IMR-90 (cell line): ENCODE measurements at regions not wholly inside any gene's neighbourhood (a gene's known extent, or its start where the extent isn't known, plus 50 kb on each side); places are given as distances from the start of the nearest gene placed in this dataset.

Experiments
- ATAC-seq: fragments of 200-7000 bp; cut with Tn5 transposase; 2 replicates; pipeline ENCODE4 v1.9.1; 2020; ENCODE audit warnings: low read depth, mild to moderate bottlenecking, moderate library complexity
- BruUV-seq: library from RNA; stranded (reverse); fragments of 400-500 nt; replicated peaks from 2 replicates; lab custom pipeline; 2021; lab: Mats Ljungman, UMichigan
- CTCF ChIA-PET: fragments of 300-600 bp; formaldehyde crosslinking; extraction: SDS; loops from one replicate; lab custom pipeline; 2021; ENCODE audit warnings: antibody characterized with exemption; lab: Yijun Ruan, JAX
- POLR2A ChIA-PET: fragments of 300-600 bp; sonication (Branson Sonifier 250); formaldehyde crosslinking; loops from one replicate; lab custom pipeline; 2022; ENCODE audit warnings: antibody characterized with exemption; ENCODE audit not compliant: unreplicated experiment; lab: Charles Lee
- DNase-seq: peaks from one replicate; pipeline ENCODE4 v3.0.0; 2013
- H2AFZ ChIP-seq: replicated peaks from 2 replicates; pipeline ENCODE3; 2013; ENCODE audit warnings: low read length, mild to moderate bottlenecking; ENCODE audit not compliant: poor library complexity
- H2AK5ac ChIP-seq: 2 replicates; pipeline ENCODE4 v1.6.1; 2013; ENCODE audit warnings: low read depth, low read length, inconsistent platforms
- H2AK9ac ChIP-seq: replicated peaks from 2 replicates; pipeline ENCODE3; 2013; ENCODE audit warnings: mild to moderate bottlenecking, low read depth, low read length, moderate library complexity; ENCODE audit not compliant: poor library complexity
- H2BK120ac ChIP-seq: 2 replicates; pipeline ENCODE4 v1.6.1; 2013; ENCODE audit warnings: low read depth, low read length, inconsistent platforms
- H2BK15ac ChIP-seq: 3 replicates; pipeline ENCODE4 v1.6.1; 2013; ENCODE audit warnings: low read depth, low read length, inconsistent platforms
- H2BK20ac ChIP-seq: 2 replicates; pipeline ENCODE4 v1.6.1; 2013; ENCODE audit warnings: low read depth, mild to moderate bottlenecking, inconsistent platforms, low read length, moderate library complexity
- H2BK5ac ChIP-seq: 2 replicates; pipeline ENCODE4 v1.6.1; 2013; ENCODE audit warnings: mild to moderate bottlenecking, low read depth, low read length, inconsistent platforms; ENCODE audit not compliant: poor library complexity, severe bottlenecking
- H3K14ac ChIP-seq: replicated peaks from 2 replicates; pipeline ENCODE4 v1.6.1; 2013; ENCODE audit warnings: low read depth, low read length, inconsistent platforms
- H3K18ac ChIP-seq: 2 replicates; pipeline ENCODE4 v1.6.1; 2013; ENCODE audit warnings: low read depth, low read length, control low read depth
- H3K23ac ChIP-seq: 2 replicates; pipeline ENCODE4 v1.6.1; 2013; ENCODE audit warnings: low read depth, low read length, inconsistent platforms
- H3K27ac ChIP-seq: 2 replicates; pipeline ENCODE4 v1.5.1; 2013; ENCODE audit warnings: mild to moderate bottlenecking, control low read depth, low read length; ENCODE audit not compliant: insufficient read depth
- H3K27me3 ChIP-seq: 2 replicates; pipeline ENCODE4 v1.6.1; 2013; ENCODE audit warnings: low read length; ENCODE audit not compliant: control insufficient read depth, insufficient read depth
- H3K36me3 ChIP-seq: 2 replicates; pipeline ENCODE4 v1.6.1; 2013; ENCODE audit warnings: low read length, mixed read lengths; ENCODE audit not compliant: control insufficient read depth, insufficient read depth
- H3K4ac ChIP-seq: 2 replicates; pipeline ENCODE4 v1.6.1; 2013; ENCODE audit warnings: low read depth, low read length, inconsistent platforms
- H3K4me1 ChIP-seq: 2 replicates; pipeline ENCODE4 v1.6.1; 2013; ENCODE audit warnings: low read length, mixed read lengths; ENCODE audit not compliant: control insufficient read depth, insufficient read depth
- H3K4me2 ChIP-seq: 2 replicates; pipeline ENCODE4 v1.6.1; 2013; ENCODE audit warnings: low read depth, mild to moderate bottlenecking, control low read depth, low read length, moderate library complexity
- H3K4me3 ChIP-seq: 2 replicates; pipeline ENCODE4 v1.5.1; 2013; ENCODE audit warnings: low read depth, mild to moderate bottlenecking, control low read depth, low read length, moderate library complexity; ENCODE audit not compliant: insufficient read depth
- H3K56ac ChIP-seq: 2 replicates; pipeline ENCODE4 v1.6.1; 2013; ENCODE audit warnings: low read length, inconsistent platforms; ENCODE audit not compliant: insufficient read depth; ENCODE audit errors: extremely low read depth
- H3K79me1 ChIP-seq, 2 experiments: 2 replicates each; pipeline ENCODE4 v1.6.1; 2013; ENCODE audit warnings: low read length in 2 of 2, inconsistent platforms in 1 of 2, low read depth in 1 of 2
- H3K9ac ChIP-seq: 2 replicates; pipeline ENCODE4 v1.6.1; 2013; ENCODE audit warnings: low read depth, low read length, control low read depth
- H3K9me1 ChIP-seq: 2 replicates; pipeline ENCODE4 v1.6.1; 2013; ENCODE audit warnings: low read length, inconsistent platforms; ENCODE audit not compliant: insufficient read depth
- H3K9me3 ChIP-seq: 2 replicates; pipeline ENCODE4 v1.6.1; 2013; ENCODE audit warnings: low read length; ENCODE audit not compliant: control insufficient read depth, insufficient read depth
- H4K20me1 ChIP-seq: 2 replicates; pipeline ENCODE4 v1.6.1; 2013; ENCODE audit warnings: low read length, inconsistent platforms; ENCODE audit not compliant: insufficient read depth
- H4K5ac ChIP-seq: 2 replicates; pipeline ENCODE4 v1.6.1; 2013; ENCODE audit warnings: mild to moderate bottlenecking, low read depth, low read length, control low read depth
- H4K8ac ChIP-seq, 2 experiments: 2 replicates each; pipeline ENCODE4 v1.6.1; 2013; ENCODE audit warnings: low read depth in 2 of 2, low read length in 2 of 2, control low read depth in 1 of 2, inconsistent platforms in 1 of 2
- H4K91ac ChIP-seq: 2 replicates; pipeline ENCODE4 v1.6.1; 2013; ENCODE audit warnings: low read depth, low read length, inconsistent platforms; ENCODE audit not compliant: insufficient read depth
- BHLHE40 ChIP-seq: fragments of 150-350 bp; IDR thresholded peaks from 2 replicates; pipeline ENCODE4 v1.6.1; 2016; ENCODE audit warnings: mild to moderate bottlenecking, low read depth, low read length
- MAFK ChIP-seq: IDR thresholded peaks from 2 replicates; pipeline ENCODE4 v1.6.1; 2012; ENCODE audit warnings: low read depth, low read length, improper control_type of control experiment
- MAZ ChIP-seq: IDR thresholded peaks from 2 replicates; pipeline ENCODE4 v1.6.1; 2012; ENCODE audit warnings: low read depth, mild to moderate bottlenecking, low read length, improper control_type of control experiment, moderate library complexity, borderline replicate concordance
- POLR2A ChIP-seq: IDR thresholded peaks from 2 replicates; pipeline ENCODE4 v1.6.1; 2012; ENCODE audit warnings: mild to moderate bottlenecking, low read depth, low read length
- RFX5 ChIP-seq: IDR thresholded peaks from 2 replicates; pipeline ENCODE4 v1.8.0; 2012; ENCODE audit warnings: low read depth, mild to moderate bottlenecking, low read length, moderate library complexity
- USF2 ChIP-seq: fragments of 150-350 bp; IDR thresholded peaks from 2 replicates; pipeline ENCODE4 v1.6.1; 2017; ENCODE audit warnings: mild to moderate bottlenecking, antibody characterized with exemption, low read length, low read depth
- dilution Hi-C: fragments of 300-500 bp; cut with HindIII; formaldehyde crosslinking; loops from one replicate; pipeline ENCODE4 v1.14.3; 2018; ENCODE audit warnings: low sequenced_read_pairs; ENCODE audit not compliant: unreplicated experiment
- in situ Hi-C: fragments of 300-500 bp; cut with MboI; formaldehyde crosslinking; loops from 3 replicates; pipeline ENCODE4 v1.14.3; 2019; ENCODE audit warnings: low sequenced_read_pairs, inconsistent platforms, mixed read lengths
- intact Hi-C: fragments of 100-400 bp; cut with micrococcal nuclease; formaldehyde crosslinking; loops from 2 replicates; pipeline ENCODE4 v1.10.0; 2022

DNA sequence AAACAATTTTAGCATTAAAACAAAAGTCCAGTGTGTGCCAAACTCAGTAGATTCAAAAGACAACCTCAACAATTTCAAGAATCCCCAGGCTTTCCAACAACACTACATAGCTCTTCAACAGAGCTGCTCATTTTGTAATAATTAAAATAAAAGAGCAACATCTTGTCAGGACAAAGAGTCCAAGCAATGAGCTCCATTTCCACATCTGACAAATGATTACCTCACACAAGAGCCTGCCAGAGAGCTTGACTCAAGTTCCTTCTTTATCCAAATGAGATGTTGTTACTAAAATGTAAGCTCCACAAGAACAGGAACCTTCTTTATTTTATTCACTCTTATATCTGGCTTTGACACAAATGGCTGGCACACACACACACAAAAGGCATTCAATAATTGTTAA lies 449.8 kb downstream of the HACE1 start:
- H3K9me3 ChIP-seq = peaks cover 14% of the 10 kb centered on the region; the same call in 1 of the 2 replicates
- H3K18ac ChIP-seq = no peak overlapping the region
- no peaks in the 10 kb centered on the region for H3K36me3 ChIP-seq
- H3K4me2 ChIP-seq = no peak overlapping the region
- H2BK5ac ChIP-seq = no peak overlapping the region
- BruUV-seq = no TSS peak
- no peak overlapping the region for H2AK9ac ChIP-seq
- H3K9ac ChIP-seq = no peak overlapping the region
- no peak for TF ChIP-seq RFX5
- no peak for TF ChIP-seq USF2
- no peak for TF ChIP-seq MAFK
- no peak for TF ChIP-seq MAZ
- TF ChIP-seq POLR2A = no peak
- no peak for TF ChIP-seq BHLHE40
- no peak overlapping the region for H3K14ac ChIP-seq
- H3K4me3 ChIP-seq = no peak overlapping the region
- intact Hi-C loops = loop anchor here (10.0 kb wide), 1 partner anchor 1005 kb away; no protein-coding TSS in a partner anchor
- no peak overlapping the region for H2BK20ac ChIP-seq
- H4K91ac ChIP-seq = no peak overlapping the region
- DNase-seq = no peak
- no peaks in the 10 kb centered on the region for H3K4me1 ChIP-seq
- no peaks in the 10 kb centered on the region for H3K9me1 ChIP-seq
- no peaks in the 10 kb centered on the region for H3K79me1 ChIP-seq
- no peak overlapping the region for H4K8ac ChIP-seq
- H3K27me3 ChIP-seq = no peaks in the 10 kb centered on the region
- no peak overlapping the region for H2AFZ ChIP-seq
- no peak overlapping the region for H3K27ac ChIP-seq
- dilution Hi-C loops = no loop called here
- no peak overlapping the region for H2BK15ac ChIP-seq
- H3K23ac ChIP-seq = no peak overlapping the region
- no peak overlapping the region for H3K4ac ChIP-seq
- H2BK120ac ChIP-seq = no peak overlapping the region
- ChIA-PET POLR2A (no interaction called here), CTCF (no interaction called here)
- H4K20me1 ChIP-seq = no peaks in the 10 kb centered on the region
- H4K5ac ChIP-seq = no peak overlapping the region
- in situ Hi-C loops = no loop called here
- no peak overlapping the region for H3K56ac ChIP-seq
- no peak for ATAC-seq
- no peak overlapping the region for H2AK5ac ChIP-seq
